HG03025 (cell line): ENCODE measurements at regions not wholly inside any gene's neighbourhood (a gene's known extent, or its start where the extent isn't known, plus 50 kb on each side); places are given as distances from the start of the nearest gene placed in this dataset.

Source experiments
- ATAC-seq: cut with Tn5 transposase; IDR thresholded peaks from one replicate; pipeline ENCODE4 v1.9.1; 2021; ENCODE audit warnings: mild to moderate bottlenecking, moderate library complexity; ENCODE audit not compliant: unreplicated experiment, low FRiP score

GRCh38 chr17:79506150-79506870 is 104.5 kb downstream of the RBFOX3 start:
- ATAC-seq = no peak

- ATAC-seq = no peak
These were observed 105.7 kb downstream of the RBFOX3 start for GRCh38 chr17:79505199-79505598.

- no peak for ATAC-seq
These were observed 106.7 kb downstream of the RBFOX3 start for GRCh38 chr17:79504181-79504605.

GRCh38 chr17:79503126-79503839 is 107.6 kb downstream of the RBFOX3 start:
- no peak for ATAC-seq

- ATAC-seq = no peak
These were observed 108.9 kb downstream of the RBFOX3 start for GRCh38 chr17:79501910-79502309.

- ATAC-seq = no peak
These were observed 109.9 kb downstream of the RBFOX3 start for GRCh38 chr17:79500745-79501618.

GRCh38 chr17:79498854-79499253 is 112.0 kb downstream of the RBFOX3 start:
- no peak for ATAC-seq

GRCh38 chr17:79497777-79498348 is 113.0 kb downstream of the RBFOX3 start:
- ATAC-seq = no peak

- no peak for ATAC-seq
These were observed 114.3 kb downstream of the RBFOX3 start for GRCh38 chr17:79496422-79497005.

GRCh38 chr17:79495665-79496064 is 115.2 kb downstream of the RBFOX3 start:
- ATAC-seq = no peak

GRCh38 chr17:79491006-79491405 is 119.8 kb downstream of the RBFOX3 start:
- no peak for ATAC-seq

GRCh38 chr17:79490530-79490929 is 120.3 kb downstream of the RBFOX3 start:
- no peak for ATAC-seq

GRCh38 chr17:79487149-79487548 is 123.7 kb downstream of the RBFOX3 start:
- no peak for ATAC-seq

GRCh38 chr17:79485991-79486390 is 124.9 kb downstream of the RBFOX3 start:
- no peak for ATAC-seq

GRCh38 chr17:79485419-79485985 is 125.3 kb downstream of the RBFOX3 start:
- no peak for ATAC-seq

GRCh38 chr17:79484600-79485418 is 126.0 kb downstream of the RBFOX3 start:
- ATAC-seq = no peak

GRCh38 chr17:79483842-79484241 is 127.0 kb downstream of the RBFOX3 start:
- no peak for ATAC-seq

- no peak for ATAC-seq
These were observed 127.9 kb downstream of the RBFOX3 start for GRCh38 chr17:79482727-79483521.
